Ishikawa (cell line): ENCODE measurements at regions not wholly inside any gene's neighbourhood (a gene's known extent, or its start where the extent isn't known, plus 50 kb on each side); places are given as distances from the start of the nearest gene placed in this dataset.

Experiments
- EP300 ChIP-seq: IDR thresholded peaks from 2 replicates; pipeline ENCODE4 v1.6.1; 2012; ENCODE audit warnings: borderline replicate concordance
- RAD21 ChIP-seq: IDR thresholded peaks from 2 replicates; pipeline ENCODE4 v1.6.1; 2012; ENCODE audit warnings: low read depth
- TAF1 ChIP-seq: IDR thresholded peaks from 2 replicates; pipeline ENCODE4 v1.6.1; 2012; ENCODE audit warnings: low read depth, mild to moderate bottlenecking
- YY1 ChIP-seq: IDR thresholded peaks from 2 replicates; pipeline ENCODE4 v1.6.1; 2012; ENCODE audit warnings: low read depth
- ZBTB7A ChIP-seq: IDR thresholded peaks from 2 replicates; pipeline ENCODE4 v1.6.1; 2012; ENCODE audit warnings: low read depth
- TF ChIP-seq, protein P1 (sequence below): IDR thresholded peaks from 2 replicates; pipeline ENCODE4 v1.6.1; 2012
- TF ChIP-seq, protein P2 (sequence below): IDR thresholded peaks from 2 replicates; pipeline ENCODE4 v1.6.1; 2012; ENCODE audit warnings: low read depth, mild to moderate bottlenecking

DNA sequence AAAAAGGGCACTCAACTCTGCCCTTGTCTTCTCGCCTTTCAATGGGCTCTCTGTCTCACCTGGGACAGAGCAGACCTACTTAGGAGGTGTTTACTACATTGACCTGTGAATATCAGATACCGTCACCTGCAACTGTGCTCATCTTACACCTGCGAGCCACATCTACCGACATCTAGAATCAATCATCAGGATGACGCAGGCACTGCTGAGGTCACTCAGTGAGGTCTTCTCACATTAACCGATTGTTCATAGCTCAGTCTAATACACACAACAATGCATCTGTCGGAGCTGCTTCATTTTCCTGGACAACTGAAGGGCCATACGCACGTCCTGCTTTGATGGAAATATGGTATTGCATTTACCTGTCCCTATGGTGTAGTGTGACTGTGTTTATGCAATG, 211.9 kb downstream of the FGF9 start:
- TF ChIP-seq YY1, result no peak
- TF ChIP-seq ZBTB7A, result no peak
- TF ChIP-seq, protein P1, sequence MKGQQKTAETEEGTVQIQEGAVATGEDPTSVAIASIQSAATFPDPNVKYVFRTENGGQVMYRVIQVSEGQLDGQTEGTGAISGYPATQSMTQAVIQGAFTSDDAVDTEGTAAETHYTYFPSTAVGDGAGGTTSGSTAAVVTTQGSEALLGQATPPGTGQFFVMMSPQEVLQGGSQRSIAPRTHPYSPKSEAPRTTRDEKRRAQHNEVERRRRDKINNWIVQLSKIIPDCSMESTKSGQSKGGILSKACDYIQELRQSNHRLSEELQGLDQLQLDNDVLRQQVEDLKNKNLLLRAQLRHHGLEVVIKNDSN, result no peak
- no peak for TF ChIP-seq EP300
- TF ChIP-seq RAD21, result no peak
- TF ChIP-seq TAF1, result no peak
- TF ChIP-seq, protein P2, sequence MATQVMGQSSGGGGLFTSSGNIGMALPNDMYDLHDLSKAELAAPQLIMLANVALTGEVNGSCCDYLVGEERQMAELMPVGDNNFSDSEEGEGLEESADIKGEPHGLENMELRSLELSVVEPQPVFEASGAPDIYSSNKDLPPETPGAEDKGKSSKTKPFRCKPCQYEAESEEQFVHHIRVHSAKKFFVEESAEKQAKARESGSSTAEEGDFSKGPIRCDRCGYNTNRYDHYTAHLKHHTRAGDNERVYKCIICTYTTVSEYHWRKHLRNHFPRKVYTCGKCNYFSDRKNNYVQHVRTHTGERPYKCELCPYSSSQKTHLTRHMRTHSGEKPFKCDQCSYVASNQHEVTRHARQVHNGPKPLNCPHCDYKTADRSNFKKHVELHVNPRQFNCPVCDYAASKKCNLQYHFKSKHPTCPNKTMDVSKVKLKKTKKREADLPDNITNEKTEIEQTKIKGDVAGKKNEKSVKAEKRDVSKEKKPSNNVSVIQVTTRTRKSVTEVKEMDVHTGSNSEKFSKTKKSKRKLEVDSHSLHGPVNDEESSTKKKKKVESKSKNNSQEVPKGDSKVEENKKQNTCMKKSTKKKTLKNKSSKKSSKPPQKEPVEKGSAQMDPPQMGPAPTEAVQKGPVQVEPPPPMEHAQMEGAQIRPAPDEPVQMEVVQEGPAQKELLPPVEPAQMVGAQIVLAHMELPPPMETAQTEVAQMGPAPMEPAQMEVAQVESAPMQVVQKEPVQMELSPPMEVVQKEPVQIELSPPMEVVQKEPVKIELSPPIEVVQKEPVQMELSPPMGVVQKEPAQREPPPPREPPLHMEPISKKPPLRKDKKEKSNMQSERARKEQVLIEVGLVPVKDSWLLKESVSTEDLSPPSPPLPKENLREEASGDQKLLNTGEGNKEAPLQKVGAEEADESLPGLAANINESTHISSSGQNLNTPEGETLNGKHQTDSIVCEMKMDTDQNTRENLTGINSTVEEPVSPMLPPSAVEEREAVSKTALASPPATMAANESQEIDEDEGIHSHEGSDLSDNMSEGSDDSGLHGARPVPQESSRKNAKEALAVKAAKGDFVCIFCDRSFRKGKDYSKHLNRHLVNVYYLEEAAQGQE, result no peak
